Keratinocyte (primary cell): ENCODE measurements at regions not wholly inside any gene's neighbourhood (a gene's known extent, or its start where the extent isn't known, plus 50 kb on each side); places are given as distances from the start of the nearest gene placed in this dataset.

ENCODE experiments used
- DNase-seq: peaks from one replicate; pipeline ENCODE4 v3.0.0-alpha.2; 2011; ENCODE audit warnings: low read depth, missing footprints, low spot score
- FAIRE-seq: peaks from 2 replicates; lab custom pipeline; 2011; peaks lifted over from hg19 to GRCh38; lab: Jason Lieb, UNC
- H2AFZ ChIP-seq: 2 replicates; pipeline ENCODE4 v1.6.0; 2012; ENCODE audit warnings: low read length, control low read depth, inconsistent platforms; ENCODE audit not compliant: control insufficient read depth
- H3K27ac ChIP-seq: 2 replicates; pipeline ENCODE4 v1.5.1; 2011; ENCODE audit warnings: low read length; ENCODE audit not compliant: control insufficient read depth, insufficient read depth
- H3K27me3 ChIP-seq: 3 replicates; pipeline ENCODE4 v1.6.0; 2011; ENCODE audit warnings: low read length; ENCODE audit not compliant: control insufficient read depth, insufficient read depth; ENCODE audit errors: extremely low read depth
- H3K36me3 ChIP-seq, 2 experiments: 2 replicates in 1 of 2; 3 replicates in 1 of 2; pipeline ENCODE4 v1.5.1; 2011; ENCODE audit warnings: low read length in 2 of 2, mild to moderate bottlenecking in 1 of 2; ENCODE audit not compliant: control insufficient read depth in 2 of 2, insufficient read depth in 2 of 2; ENCODE audit errors: extremely low read depth in 1 of 2
- H3K4me1 ChIP-seq: 3 replicates; pipeline ENCODE4 v1.5.1; 2011; ENCODE audit warnings: low read length; ENCODE audit not compliant: control insufficient read depth, insufficient read depth; ENCODE audit errors: extremely low read depth
- H3K4me2 ChIP-seq: 3 replicates; pipeline ENCODE4 v1.6.0; 2011; ENCODE audit warnings: low read depth, low read length; ENCODE audit not compliant: control insufficient read depth, insufficient read depth; ENCODE audit errors: extremely low read depth
- H3K4me3 ChIP-seq, 3 experiments: fragments of 200-600 bp in 1 of 3; sonication (generic) in 1 of 3; 2 replicates in 2 of 3; 3 replicates in 1 of 3; pipeline ENCODE4 v1.5.1; 2011 to 2016; ENCODE audit warnings: low read length in 3 of 3, mild to moderate bottlenecking in 3 of 3, control low read depth in 2 of 3, inconsistent platforms in 1 of 3, low read depth in 1 of 3, mixed read lengths in 1 of 3, mixed run types in 1 of 3, moderate library complexity in 1 of 3; ENCODE audit not compliant: control insufficient read depth in 2 of 3, insufficient read depth in 2 of 3; ENCODE audit errors: extremely low read depth in 1 of 3
- H3K79me2 ChIP-seq: 2 replicates; pipeline ENCODE4 v1.6.0; 2012; ENCODE audit warnings: low read length; ENCODE audit not compliant: control insufficient read depth, insufficient read depth
- H3K9ac ChIP-seq: 3 replicates; pipeline ENCODE4 v1.6.0; 2011; ENCODE audit warnings: low read length; ENCODE audit not compliant: control insufficient read depth, insufficient read depth; ENCODE audit errors: extremely low read depth
- H3K9me1 ChIP-seq: 3 replicates; pipeline ENCODE4 v1.6.0; 2011; ENCODE audit warnings: low read length; ENCODE audit not compliant: control insufficient read depth, insufficient read depth; ENCODE audit errors: extremely low read depth
- H3K9me3 ChIP-seq: 2 replicates; pipeline ENCODE4 v1.5.1; 2012; ENCODE audit warnings: low read depth, low read length; ENCODE audit not compliant: control insufficient read depth
- H4K20me1 ChIP-seq: 3 replicates; pipeline ENCODE4 v1.6.0; 2011; ENCODE audit warnings: low read length; ENCODE audit not compliant: control insufficient read depth, insufficient read depth; ENCODE audit errors: extremely low read depth
- EZH2 ChIP-seq: IDR thresholded peaks from one replicate; pipeline ENCODE4 v1.6.1; 2012; ENCODE audit warnings: inconsistent platforms, mild to moderate bottlenecking, low read length, moderate library complexity
- dilution Hi-C: fragments of 300-500 bp; cut with MboI; formaldehyde crosslinking; loops from one replicate; pipeline ENCODE4 v1.7.0; 2020; ENCODE audit warnings: low sequenced_read_pairs; ENCODE audit not compliant: extremely low pct_ligation_motif_present
- TF ChIP-seq, protein P1 (sequence below), 3 experiments: IDR thresholded peaks in 1 of 3; conservative IDR thresholded peaks in 1 of 3; optimal IDR thresholded peaks in 1 of 3; 2 replicates in 2 of 3; 3 replicates in 1 of 3; pipeline versions ENCODE3 to v1.5.1; 2011; ENCODE audit warnings: low read length in 3 of 3, mild to moderate bottlenecking in 3 of 3, moderate library complexity in 2 of 3, control low read depth in 1 of 3, inconsistent platforms in 1 of 3; ENCODE audit not compliant: insufficient read depth in 2 of 3; ENCODE audit errors: extremely low read depth in 1 of 3

GRCh38 chr3:55226696-55227095, 260.4 kb downstream of the WNT5A start:
- H3K4me2 ChIP-seq: no peak overlapping the region

GRCh38 chr3:55218577-55218976, 268.5 kb downstream of the WNT5A start:
- H3K9ac ChIP-seq: no peak overlapping the region
- no peaks in the 10 kb centered on the region for H3K27me3 ChIP-seq
- TF ChIP-seq EZH2: no peak
- TF ChIP-seq, protein P1, sequence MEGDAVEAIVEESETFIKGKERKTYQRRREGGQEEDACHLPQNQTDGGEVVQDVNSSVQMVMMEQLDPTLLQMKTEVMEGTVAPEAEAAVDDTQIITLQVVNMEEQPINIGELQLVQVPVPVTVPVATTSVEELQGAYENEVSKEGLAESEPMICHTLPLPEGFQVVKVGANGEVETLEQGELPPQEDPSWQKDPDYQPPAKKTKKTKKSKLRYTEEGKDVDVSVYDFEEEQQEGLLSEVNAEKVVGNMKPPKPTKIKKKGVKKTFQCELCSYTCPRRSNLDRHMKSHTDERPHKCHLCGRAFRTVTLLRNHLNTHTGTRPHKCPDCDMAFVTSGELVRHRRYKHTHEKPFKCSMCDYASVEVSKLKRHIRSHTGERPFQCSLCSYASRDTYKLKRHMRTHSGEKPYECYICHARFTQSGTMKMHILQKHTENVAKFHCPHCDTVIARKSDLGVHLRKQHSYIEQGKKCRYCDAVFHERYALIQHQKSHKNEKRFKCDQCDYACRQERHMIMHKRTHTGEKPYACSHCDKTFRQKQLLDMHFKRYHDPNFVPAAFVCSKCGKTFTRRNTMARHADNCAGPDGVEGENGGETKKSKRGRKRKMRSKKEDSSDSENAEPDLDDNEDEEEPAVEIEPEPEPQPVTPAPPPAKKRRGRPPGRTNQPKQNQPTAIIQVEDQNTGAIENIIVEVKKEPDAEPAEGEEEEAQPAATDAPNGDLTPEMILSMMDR (optimal IDR thresholded peaks at IDR 0.05 in 1 of 3, IDR thresholded peaks at IDR 0.05 in 1 of 3, conservative IDR thresholded peaks at IDR 0.05 in 1 of 3; ENCODE audit: extremely low read depth in 1 of 3, insufficient read depth in 2 of 3, low read length in 3 of 3): no peak
- no peak overlapping the region for H2AFZ ChIP-seq
- no peak overlapping the region for H3K4me3 ChIP-seq
- H4K20me1 ChIP-seq: no peaks in the 10 kb centered on the region
- H3K4me1 ChIP-seq: no peaks in the 10 kb centered on the region
- H3K4me2 ChIP-seq: no peak overlapping the region
- no peaks in the 10 kb centered on the region for H3K9me3 ChIP-seq
- FAIRE-seq: no peak
- H3K79me2 ChIP-seq: no peaks in the 10 kb centered on the region
- dilution Hi-C loops: no loop called here
- no peak for DNase-seq
- H3K27ac ChIP-seq: no peak overlapping the region
- no peaks in the 10 kb centered on the region for H3K9me1 ChIP-seq
- no peaks in the 10 kb centered on the region for H3K36me3 ChIP-seq

More at GRCh38 chr3:55226696-55227095, 260.4 kb downstream of the WNT5A start:
- TF ChIP-seq, protein P1 (optimal IDR thresholded peaks at IDR 0.05 in 1 of 3, IDR thresholded peaks at IDR 0.05 in 1 of 3, conservative IDR thresholded peaks at IDR 0.05 in 1 of 3; ENCODE audit: extremely low read depth in 1 of 3, insufficient read depth in 2 of 3, low read length in 3 of 3): no peak
- no peak for TF ChIP-seq EZH2
- H3K9me3 ChIP-seq: no peaks in the 10 kb centered on the region
- no peak for FAIRE-seq
- H4K20me1 ChIP-seq: no peaks in the 10 kb centered on the region
- dilution Hi-C loops: no loop called here
- no peak for DNase-seq
- H3K36me3 ChIP-seq: no peaks in the 10 kb centered on the region
- H3K9ac ChIP-seq: no peak overlapping the region
- H3K79me2 ChIP-seq: no peaks in the 10 kb centered on the region
- no peak overlapping the region for H3K27ac ChIP-seq
- no peak overlapping the region for H3K4me3 ChIP-seq
- no peaks in the 10 kb centered on the region for H3K4me1 ChIP-seq
- no peaks in the 10 kb centered on the region for H3K9me1 ChIP-seq
- no peaks in the 10 kb centered on the region for H3K27me3 ChIP-seq
- H2AFZ ChIP-seq: no peak overlapping the region
